ENCODE measurements at regions not wholly inside any gene's neighbourhood (a gene's known extent, or its start where the extent isn't known, plus 50 kb on each side); places are given as distances from the start of the nearest gene placed in this dataset.
A peak's percentile ranks its signal among the peaks of the same experiment; 100 is the strongest.

- no peak for DNase-seq (ENCODE audit: low read depth, low spot score)
- Mint-ChIP-seq H3K27me3 (ENCODE audit: low read depth) (peaks cover 14% of the 10 kb centered on the region), H3K9me3 (no peaks in the 10 kb centered on the region), H3K4me3 (no peak overlapping the region), H3K36me3 (ENCODE audit: low read depth) (no peaks in the 10 kb centered on the region), H3K27ac (ENCODE audit: unreplicated experiment) (no peak overlapping the region), H3K4me1 (peaks cover 23% of the 10 kb centered on the region)
- TF ChIP-seq, protein P1, sequence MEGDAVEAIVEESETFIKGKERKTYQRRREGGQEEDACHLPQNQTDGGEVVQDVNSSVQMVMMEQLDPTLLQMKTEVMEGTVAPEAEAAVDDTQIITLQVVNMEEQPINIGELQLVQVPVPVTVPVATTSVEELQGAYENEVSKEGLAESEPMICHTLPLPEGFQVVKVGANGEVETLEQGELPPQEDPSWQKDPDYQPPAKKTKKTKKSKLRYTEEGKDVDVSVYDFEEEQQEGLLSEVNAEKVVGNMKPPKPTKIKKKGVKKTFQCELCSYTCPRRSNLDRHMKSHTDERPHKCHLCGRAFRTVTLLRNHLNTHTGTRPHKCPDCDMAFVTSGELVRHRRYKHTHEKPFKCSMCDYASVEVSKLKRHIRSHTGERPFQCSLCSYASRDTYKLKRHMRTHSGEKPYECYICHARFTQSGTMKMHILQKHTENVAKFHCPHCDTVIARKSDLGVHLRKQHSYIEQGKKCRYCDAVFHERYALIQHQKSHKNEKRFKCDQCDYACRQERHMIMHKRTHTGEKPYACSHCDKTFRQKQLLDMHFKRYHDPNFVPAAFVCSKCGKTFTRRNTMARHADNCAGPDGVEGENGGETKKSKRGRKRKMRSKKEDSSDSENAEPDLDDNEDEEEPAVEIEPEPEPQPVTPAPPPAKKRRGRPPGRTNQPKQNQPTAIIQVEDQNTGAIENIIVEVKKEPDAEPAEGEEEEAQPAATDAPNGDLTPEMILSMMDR (conservative IDR thresholded peaks at IDR 0.05), result no peak
These were observed 61.7 kb upstream of the VRK1 start for GRCh38 chr14:96735526-96735925.

- Mint-ChIP-seq H3K36me3 (ENCODE audit: low read depth) (no peaks in the 10 kb centered on the region), H3K27me3 (ENCODE audit: low read depth) (peaks cover 21% of the 10 kb centered on the region), H3K27ac (ENCODE audit: unreplicated experiment) (no peak overlapping the region), H3K9me3 (no peaks in the 10 kb centered on the region), H3K4me3 (no peak overlapping the region), H3K4me1 (peaks cover 23% of the 10 kb centered on the region)
- DNase-seq (ENCODE audit: low read depth, low spot score), result no peak
- TF ChIP-seq, protein P1 (conservative IDR thresholded peaks at IDR 0.05), result no peak
These were observed 60.7 kb upstream of the VRK1 start for GRCh38 chr14:96736439-96736838.

GRCh38 chr14:96737881-96738280 is 59.3 kb upstream of the VRK1 start:
- no peaks in the 10 kb centered on the region for H3K36me3 Mint-ChIP-seq (ENCODE audit: low read depth)
- TF ChIP-seq, protein P1 (conservative IDR thresholded peaks at IDR 0.05), result no peak
- H3K4me3 Mint-ChIP-seq, result no peak overlapping the region
- peaks cover 27% of the 10 kb centered on the region for H3K27me3 Mint-ChIP-seq (ENCODE audit: low read depth)
- H3K9me3 Mint-ChIP-seq, result no peaks in the 10 kb centered on the region
- H3K4me1 Mint-ChIP-seq, result peaks cover 28% of the 10 kb centered on the region
- no peak for DNase-seq (ENCODE audit: low read depth, low spot score)
- no peak overlapping the region for H3K27ac Mint-ChIP-seq (ENCODE audit: unreplicated experiment)

- H3K4me3 Mint-ChIP-seq, result no peak overlapping the region
- H3K9me3 Mint-ChIP-seq, result no peaks in the 10 kb centered on the region
- H3K27me3 Mint-ChIP-seq (ENCODE audit: low read depth), result peaks cover 32% of the 10 kb centered on the region
- peaks cover 28% of the 10 kb centered on the region for H3K4me1 Mint-ChIP-seq
- H3K36me3 Mint-ChIP-seq (ENCODE audit: low read depth), result no peaks in the 10 kb centered on the region
- no peak overlapping the region for H3K27ac Mint-ChIP-seq (ENCODE audit: unreplicated experiment)
- TF ChIP-seq, protein P1 (conservative IDR thresholded peaks at IDR 0.05), result no peak
- DNase-seq (ENCODE audit: low read depth, low spot score), result no peak
These were observed 57.8 kb upstream of the VRK1 start for GRCh38 chr14:96739200-96739910.

DNA sequence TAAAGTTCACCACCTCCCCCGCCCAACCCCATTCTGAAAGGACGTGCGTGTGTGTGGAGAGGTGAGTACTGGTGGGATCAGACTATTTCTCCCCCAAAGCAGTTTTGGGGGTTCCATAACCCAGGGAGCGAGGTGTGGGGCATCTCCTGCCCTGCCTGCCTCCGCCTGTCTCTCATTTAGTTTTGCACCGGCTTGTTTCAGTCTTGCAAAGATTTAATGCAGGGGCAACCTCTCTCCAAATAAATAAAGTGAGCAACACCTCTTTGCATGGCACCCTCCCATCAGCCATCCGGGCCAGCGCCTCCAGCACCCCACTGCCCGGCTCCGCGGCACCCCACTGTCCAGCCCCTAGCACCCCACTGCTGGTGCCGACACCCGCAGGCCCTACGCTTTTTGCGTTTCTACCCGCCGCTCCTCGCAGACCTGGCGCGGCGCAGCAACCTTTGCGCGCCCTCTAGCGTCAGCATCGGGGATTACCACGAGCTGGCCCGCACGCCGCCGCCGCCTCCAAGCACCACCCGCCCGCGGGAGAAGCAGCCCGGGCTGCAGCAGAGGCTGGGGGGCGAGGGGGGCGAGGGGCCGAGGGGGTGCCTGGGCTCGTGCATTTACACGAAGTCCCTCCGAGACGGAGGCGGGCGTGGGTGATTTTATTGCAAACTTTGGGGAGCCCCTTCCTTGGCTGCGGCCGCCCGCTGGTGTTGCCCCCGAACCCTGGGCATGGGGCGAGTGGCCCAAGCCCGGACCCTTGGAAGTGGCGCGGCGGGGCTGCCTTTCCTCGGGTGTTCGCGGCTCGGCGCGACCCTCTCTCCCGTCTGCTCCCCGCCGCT is 55.8 kb upstream of the VRK1 start:
- peaks cover 32% of the 10 kb centered on the region for H3K27me3 Mint-ChIP-seq (ENCODE audit: low read depth)
- no peaks in the 10 kb centered on the region for H3K9me3 Mint-ChIP-seq
- peak; percentile 85 for DNase-seq (ENCODE audit: low read depth, low spot score)
- no peaks in the 10 kb centered on the region for H3K36me3 Mint-ChIP-seq (ENCODE audit: low read depth)
- H3K27ac Mint-ChIP-seq (ENCODE audit: unreplicated experiment), result no peak overlapping the region
- peak overlapping the region; percentile 77 for H3K4me3 Mint-ChIP-seq
- TF ChIP-seq, protein P1 (conservative IDR thresholded peaks at IDR 0.05), result peak; percentile 92
- H3K4me1 Mint-ChIP-seq, result peaks cover 26% of the 10 kb centered on the region

All from neural crest cell (in vitro differentiated cells).